Astrocyte (in vitro differentiated cells and primary cell): ENCODE measurements at regions not wholly inside any gene's neighbourhood (a gene's known extent, or its start where the extent isn't known, plus 50 kb on each side); places are given as distances from the start of the nearest gene placed in this dataset.
"Not testable (repeated sequence)": the region's sequence is repeated elsewhere in the genome, so short reads cannot be mapped to it uniquely, and the experiment has no call there.

Experiments
- EZH2 ChIP-seq: IDR thresholded peaks from 2 replicates; pipeline ENCODE4 v1.6.1; 2012; ENCODE audit warnings: mild to moderate bottlenecking, low read length, inconsistent platforms; ENCODE audit not compliant: insufficient read depth
- TF ChIP-seq, protein P1 (sequence below): IDR thresholded peaks from 2 replicates; pipeline ENCODE4 v1.5.1; 2011; ENCODE audit warnings: low read depth, mild to moderate bottlenecking, inconsistent platforms, low read length, moderate library complexity; ENCODE audit not compliant: insufficient read depth

DNA sequence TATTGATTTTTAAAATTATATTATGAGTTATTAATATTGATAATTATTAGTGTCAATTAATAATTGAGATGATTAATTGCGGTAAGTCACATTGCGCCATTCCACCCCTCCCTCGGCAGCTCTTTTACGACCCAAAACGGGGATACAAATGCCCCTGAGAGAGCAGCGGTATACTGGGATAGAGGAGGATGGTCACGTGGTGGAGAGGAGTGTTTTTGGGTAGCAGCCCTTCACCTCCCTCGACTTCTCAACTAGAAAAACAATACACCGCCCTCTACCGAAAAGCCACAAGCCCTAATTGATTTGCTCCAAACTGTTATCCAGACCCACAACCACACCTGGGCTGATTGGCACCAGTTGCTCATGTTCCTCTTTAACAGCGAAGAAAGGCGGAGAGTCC lies 71.0 kb downstream of the DAPL1 start:
- TF ChIP-seq, protein P1, sequence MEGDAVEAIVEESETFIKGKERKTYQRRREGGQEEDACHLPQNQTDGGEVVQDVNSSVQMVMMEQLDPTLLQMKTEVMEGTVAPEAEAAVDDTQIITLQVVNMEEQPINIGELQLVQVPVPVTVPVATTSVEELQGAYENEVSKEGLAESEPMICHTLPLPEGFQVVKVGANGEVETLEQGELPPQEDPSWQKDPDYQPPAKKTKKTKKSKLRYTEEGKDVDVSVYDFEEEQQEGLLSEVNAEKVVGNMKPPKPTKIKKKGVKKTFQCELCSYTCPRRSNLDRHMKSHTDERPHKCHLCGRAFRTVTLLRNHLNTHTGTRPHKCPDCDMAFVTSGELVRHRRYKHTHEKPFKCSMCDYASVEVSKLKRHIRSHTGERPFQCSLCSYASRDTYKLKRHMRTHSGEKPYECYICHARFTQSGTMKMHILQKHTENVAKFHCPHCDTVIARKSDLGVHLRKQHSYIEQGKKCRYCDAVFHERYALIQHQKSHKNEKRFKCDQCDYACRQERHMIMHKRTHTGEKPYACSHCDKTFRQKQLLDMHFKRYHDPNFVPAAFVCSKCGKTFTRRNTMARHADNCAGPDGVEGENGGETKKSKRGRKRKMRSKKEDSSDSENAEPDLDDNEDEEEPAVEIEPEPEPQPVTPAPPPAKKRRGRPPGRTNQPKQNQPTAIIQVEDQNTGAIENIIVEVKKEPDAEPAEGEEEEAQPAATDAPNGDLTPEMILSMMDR = not testable (repeated sequence)
- not testable (repeated sequence) for TF ChIP-seq EZH2
